ENCODE measurements at regions not wholly inside any gene's neighbourhood (a gene's known extent, or its start where the extent isn't known, plus 50 kb on each side); places are given as distances from the start of the nearest gene placed in this dataset.

DNA sequence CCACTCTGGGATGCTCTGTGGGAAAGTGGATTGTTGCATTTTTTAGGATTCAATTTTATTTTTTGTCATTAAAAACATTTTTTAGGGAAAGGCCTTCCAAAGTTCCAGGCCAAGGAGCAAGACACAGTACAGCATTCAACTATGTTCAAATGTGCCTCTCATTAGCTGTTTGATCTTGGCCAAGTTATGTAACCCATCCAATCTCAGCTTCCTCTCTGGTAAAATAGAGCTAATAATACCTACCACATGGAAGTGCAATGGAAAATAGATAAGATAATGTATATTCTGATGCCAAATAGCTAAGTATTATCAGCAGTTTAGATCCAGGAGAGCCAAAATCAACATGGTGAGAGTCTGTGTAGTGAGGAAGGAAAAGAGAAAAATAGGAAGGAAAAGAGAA lies 220.3 kb upstream of the SESN3 start:
- Histone ChIP-seq H3K9me2 (replicated peaks; ENCODE audit: low read length) (no peaks in the 10 kb centered on the region), H2AFZ (ENCODE audit: low read length) (no peak overlapping the region), H3K36me3 (ENCODE audit: low read depth, low read length) (no peaks in the 10 kb centered on the region), H3K4me3 (ENCODE audit: low read length) (no peak overlapping the region), H3K9ac (ENCODE audit: low read length) (no peak overlapping the region), H3K9me3 (ENCODE audit: low read length) (no peaks in the 10 kb centered on the region), H3F3A (ENCODE audit: low read length, unreplicated experiment) (no peaks in the 10 kb centered on the region), H3K27me3 (ENCODE audit: low read length) (no peaks in the 10 kb centered on the region), H3K79me2 (ENCODE audit: low read length) (no peaks in the 10 kb centered on the region), H3K27ac (ENCODE audit: low read length) (no peak overlapping the region), H4K20me1 (ENCODE audit: low read length) (no peaks in the 10 kb centered on the region), H3K4me2 (ENCODE audit: low read length) (no peak overlapping the region), H3K4me1 (ENCODE audit: insufficient read depth, low read length) (no peaks in the 10 kb centered on the region)
- ChIA-PET POLR2A (ENCODE audit: unreplicated experiment) (no interaction called here), CTCF (no interaction called here)
- TF ChIP-seq EZH2phosphoT487 (IDR thresholded peaks at IDR 0.05; ENCODE audit: borderline replicate concordance, low read length), result no peak
- TF ChIP-seq, protein P1, sequence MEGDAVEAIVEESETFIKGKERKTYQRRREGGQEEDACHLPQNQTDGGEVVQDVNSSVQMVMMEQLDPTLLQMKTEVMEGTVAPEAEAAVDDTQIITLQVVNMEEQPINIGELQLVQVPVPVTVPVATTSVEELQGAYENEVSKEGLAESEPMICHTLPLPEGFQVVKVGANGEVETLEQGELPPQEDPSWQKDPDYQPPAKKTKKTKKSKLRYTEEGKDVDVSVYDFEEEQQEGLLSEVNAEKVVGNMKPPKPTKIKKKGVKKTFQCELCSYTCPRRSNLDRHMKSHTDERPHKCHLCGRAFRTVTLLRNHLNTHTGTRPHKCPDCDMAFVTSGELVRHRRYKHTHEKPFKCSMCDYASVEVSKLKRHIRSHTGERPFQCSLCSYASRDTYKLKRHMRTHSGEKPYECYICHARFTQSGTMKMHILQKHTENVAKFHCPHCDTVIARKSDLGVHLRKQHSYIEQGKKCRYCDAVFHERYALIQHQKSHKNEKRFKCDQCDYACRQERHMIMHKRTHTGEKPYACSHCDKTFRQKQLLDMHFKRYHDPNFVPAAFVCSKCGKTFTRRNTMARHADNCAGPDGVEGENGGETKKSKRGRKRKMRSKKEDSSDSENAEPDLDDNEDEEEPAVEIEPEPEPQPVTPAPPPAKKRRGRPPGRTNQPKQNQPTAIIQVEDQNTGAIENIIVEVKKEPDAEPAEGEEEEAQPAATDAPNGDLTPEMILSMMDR (conservative IDR thresholded peaks at IDR 0.05; ENCODE audit: low read depth, low read length), result no peak
- no peak for TF ChIP-seq EZH2 (IDR thresholded peaks at IDR 0.05; ENCODE audit: low read length, unreplicated experiment)
- intact Hi-C loops (cut with micrococcal nuclease), result no loop called here
- ATAC-seq, result no peak
- DNase-seq, result no peak
- no TSS peak for BruUV-seq (replicated peaks)

DNA sequence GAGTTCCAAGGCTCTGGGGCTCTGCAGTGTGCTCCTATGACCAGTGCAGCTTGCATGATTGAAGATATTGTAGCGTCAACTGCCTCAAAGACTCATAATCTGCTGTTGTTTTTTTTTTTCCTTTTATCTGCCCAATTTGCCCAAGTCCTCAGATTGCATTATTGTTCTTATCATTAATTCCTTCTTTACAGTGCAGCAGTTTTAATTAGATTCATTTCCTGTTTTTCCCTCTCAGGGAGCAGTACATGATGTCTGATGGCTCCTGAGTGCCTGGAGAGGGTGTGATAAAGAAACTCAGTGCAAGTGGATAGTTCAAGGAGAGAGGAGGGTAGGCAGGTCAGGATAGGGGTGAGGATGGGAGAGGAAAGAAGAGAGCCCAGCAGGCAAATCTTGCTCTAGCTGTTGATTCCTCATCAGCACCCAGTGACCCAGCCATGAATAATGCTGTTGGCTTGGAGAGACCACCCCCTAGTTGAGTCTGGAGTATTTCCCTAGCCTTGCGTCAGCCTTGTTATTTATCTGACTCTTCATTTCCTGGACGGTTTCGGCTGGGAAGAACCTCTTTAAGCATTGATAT lies 219.6 kb upstream of the SESN3 start:
- ATAC-seq (no peak), DNase-seq (no peak)
- CTCF ChIA-PET, result no interaction called here
- no peaks in the 10 kb centered on the region for H3K36me3 ChIP-seq (ENCODE audit: low read depth, low read length)
- no peaks in the 10 kb centered on the region for H3K79me2 ChIP-seq (ENCODE audit: low read length)
- H3K4me1 ChIP-seq (ENCODE audit: insufficient read depth, low read length), result no peaks in the 10 kb centered on the region
- H4K20me1 ChIP-seq (ENCODE audit: low read length), result no peaks in the 10 kb centered on the region
- H3K9me3 ChIP-seq (ENCODE audit: low read length), result no peaks in the 10 kb centered on the region
- H3K27ac ChIP-seq (ENCODE audit: low read length), result no peak overlapping the region
- no peak overlapping the region for H3K9ac ChIP-seq (ENCODE audit: low read length)
- H3K27me3 ChIP-seq (ENCODE audit: low read length), result no peaks in the 10 kb centered on the region
- no peaks in the 10 kb centered on the region for H3K9me2 ChIP-seq (replicated peaks; ENCODE audit: low read length)
- TF ChIP-seq EZH2phosphoT487 (IDR thresholded peaks at IDR 0.05; ENCODE audit: borderline replicate concordance, low read length), result no peak
- TF ChIP-seq EZH2 (IDR thresholded peaks at IDR 0.05; ENCODE audit: low read length, unreplicated experiment), result no peak
- TF ChIP-seq, protein P1 (conservative IDR thresholded peaks at IDR 0.05; ENCODE audit: low read depth, low read length), result no peak
- H3F3A ChIP-seq (ENCODE audit: low read length, unreplicated experiment), result no peaks in the 10 kb centered on the region
- POLR2A ChIA-PET (ENCODE audit: unreplicated experiment), result no interaction called here
- no peak overlapping the region for H3K4me2 ChIP-seq (ENCODE audit: low read length)
- H3K4me3 ChIP-seq (ENCODE audit: low read length), result no peak overlapping the region
- intact Hi-C loops (cut with micrococcal nuclease), result no loop called here
- H2AFZ ChIP-seq (ENCODE audit: low read length), result no peak overlapping the region
- no TSS peak for BruUV-seq (replicated peaks)

DNA sequence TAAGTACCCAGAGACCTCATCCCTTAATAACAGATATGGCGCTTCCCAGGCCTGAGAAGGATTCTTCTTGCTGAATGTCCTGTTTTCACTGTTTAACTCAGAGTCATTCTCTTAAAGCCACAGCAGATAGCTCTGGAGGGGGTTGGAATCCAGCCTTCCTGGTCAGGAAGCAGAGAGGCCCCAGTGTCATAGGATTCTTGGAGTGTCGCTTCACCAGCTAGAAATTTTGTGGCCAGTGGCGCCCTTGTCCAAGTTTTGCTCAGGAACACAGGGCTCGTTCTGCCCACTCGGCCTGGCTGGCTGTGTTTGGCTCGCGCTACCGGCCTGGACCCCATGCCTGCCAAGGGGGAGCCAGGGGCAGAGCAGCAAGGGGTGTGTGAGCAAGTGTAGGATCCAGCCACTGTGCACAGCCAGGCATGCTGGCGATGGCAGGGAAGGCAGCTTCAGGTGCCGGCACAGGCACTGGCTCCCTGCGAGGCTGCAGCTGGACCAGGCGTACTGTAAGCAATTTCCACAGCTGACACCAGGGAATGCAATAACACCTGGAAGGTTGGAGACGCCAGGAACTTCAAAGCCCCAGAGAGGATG lies 214.8 kb upstream of the SESN3 start:
- no peaks in the 10 kb centered on the region for H3K9me3 ChIP-seq (ENCODE audit: low read length)
- no peak overlapping the region for H3K4me3 ChIP-seq (ENCODE audit: low read length)
- peaks cover 9% of the 10 kb centered on the region; the same call in 1 of the 2 replicates for H3K27me3 ChIP-seq (ENCODE audit: low read length)
- no TSS peak for BruUV-seq (replicated peaks)
- TF ChIP-seq EZH2phosphoT487 (IDR thresholded peaks at IDR 0.05; ENCODE audit: borderline replicate concordance, low read length) (no peak), EZH2 (IDR thresholded peaks at IDR 0.05; ENCODE audit: low read length, unreplicated experiment) (no peak)
- TF ChIP-seq, protein P1 (conservative IDR thresholded peaks at IDR 0.05; ENCODE audit: low read depth, low read length), result no peak
- no peak overlapping the region for H3K4me2 ChIP-seq (ENCODE audit: low read length)
- H3K4me1 ChIP-seq (ENCODE audit: insufficient read depth, low read length), result no peaks in the 10 kb centered on the region
- ATAC-seq (no peak), DNase-seq (no peak)
- ChIA-PET CTCF (no interaction called here), POLR2A (ENCODE audit: unreplicated experiment) (no interaction called here)
- no peaks in the 10 kb centered on the region for H3K36me3 ChIP-seq (ENCODE audit: low read depth, low read length)
- H3K9ac ChIP-seq (ENCODE audit: low read length), result no peak overlapping the region
- H2AFZ ChIP-seq (ENCODE audit: low read length), result no peak overlapping the region
- H3K9me2 ChIP-seq (replicated peaks; ENCODE audit: low read length), result no peaks in the 10 kb centered on the region
- H3F3A ChIP-seq (ENCODE audit: low read length, unreplicated experiment), result no peaks in the 10 kb centered on the region
- H3K79me2 ChIP-seq (ENCODE audit: low read length), result no peaks in the 10 kb centered on the region
- intact Hi-C loops (cut with micrococcal nuclease), result no loop called here
- no peaks in the 10 kb centered on the region for H4K20me1 ChIP-seq (ENCODE audit: low read length)
- H3K27ac ChIP-seq (ENCODE audit: low read length), result no peak overlapping the region
